ENCODE measurements at regions not wholly inside any gene's neighbourhood (a gene's known extent, or its start where the extent isn't known, plus 50 kb on each side); places are given as distances from the start of the nearest gene placed in this dataset.
"Not testable (repeated sequence)": the region's sequence is repeated elsewhere in the genome, so short reads cannot be mapped to it uniquely, and the experiment has no call there.

- peak; percentile 37 for TF ChIP-seq CTCF (IDR thresholded peaks at IDR 0.05)
- H3K27ac ChIP-seq (ENCODE audit: low read length); in situ Hi-C loops (cut with HindIII; ENCODE audit: low pct_unique_long_range_greater_than_20kb, low sequenced_read_pairs); DNase-seq (ENCODE audit: low read depth, low spot score); CTCF ChIA-PET; intact Hi-C loops (cut with micrococcal nuclease; ENCODE audit: unreplicated experiment); H3K36me3 ChIP-seq (ENCODE audit: control insufficient read depth, insufficient read depth, low read length); POLR2A ChIA-PET; H3K27me3 ChIP-seq (ENCODE audit: control insufficient read depth, insufficient read depth, low read length); H3K4me3 ChIP-seq (ENCODE audit: low read depth in 2 of 2, low read length in 2 of 2); H3K4me1 ChIP-seq (ENCODE audit: control insufficient read depth, insufficient read depth, low read length); BruUV-seq (replicated peaks); H3K9me3 ChIP-seq (ENCODE audit: control insufficient read depth, insufficient read depth, low read depth, low read length); ATAC-seq: not testable (repeated sequence)
These were observed 159.4 kb upstream of the FRG2B start for GRCh38 chr10:133785846-133786602.

GRCh38 chr10:133785178-133785577, 158.6 kb upstream of the FRG2B start:
- CTCF ChIA-PET; H3K27ac ChIP-seq (ENCODE audit: low read length); H3K27me3 ChIP-seq (ENCODE audit: control insufficient read depth, insufficient read depth, low read length); POLR2A ChIA-PET; BruUV-seq (replicated peaks); H3K4me3 ChIP-seq (ENCODE audit: low read depth in 2 of 2, low read length in 2 of 2); H3K36me3 ChIP-seq (ENCODE audit: control insufficient read depth, insufficient read depth, low read length); intact Hi-C loops (cut with micrococcal nuclease; ENCODE audit: unreplicated experiment); DNase-seq (ENCODE audit: low read depth, low spot score); ATAC-seq; in situ Hi-C loops (cut with HindIII; ENCODE audit: low pct_unique_long_range_greater_than_20kb, low sequenced_read_pairs); H3K4me1 ChIP-seq (ENCODE audit: control insufficient read depth, insufficient read depth, low read length); H3K9me3 ChIP-seq (ENCODE audit: control insufficient read depth, insufficient read depth, low read depth, low read length): not testable (repeated sequence)

- H3K4me1 ChIP-seq (ENCODE audit: control insufficient read depth, insufficient read depth, low read length); H3K36me3 ChIP-seq (ENCODE audit: control insufficient read depth, insufficient read depth, low read length); H3K4me3 ChIP-seq (ENCODE audit: low read depth in 2 of 2, low read length in 2 of 2); DNase-seq (ENCODE audit: low read depth, low spot score); H3K9me3 ChIP-seq (ENCODE audit: control insufficient read depth, insufficient read depth, low read depth, low read length); in situ Hi-C loops (cut with HindIII; ENCODE audit: low pct_unique_long_range_greater_than_20kb, low sequenced_read_pairs); H3K27me3 ChIP-seq (ENCODE audit: control insufficient read depth, insufficient read depth, low read length); CTCF ChIA-PET; H3K27ac ChIP-seq (ENCODE audit: low read length); BruUV-seq (replicated peaks); intact Hi-C loops (cut with micrococcal nuclease; ENCODE audit: unreplicated experiment); ATAC-seq; POLR2A ChIA-PET: not testable (repeated sequence)
These were observed 138.7 kb upstream of the FRG2B start for GRCh38 chr10:133765308-133765707.

- in situ Hi-C loops (cut with HindIII; ENCODE audit: low pct_unique_long_range_greater_than_20kb, low sequenced_read_pairs); H3K9me3 ChIP-seq (ENCODE audit: control insufficient read depth, insufficient read depth, low read depth, low read length); BruUV-seq (replicated peaks); H3K4me1 ChIP-seq (ENCODE audit: control insufficient read depth, insufficient read depth, low read length); POLR2A ChIA-PET; H3K27me3 ChIP-seq (ENCODE audit: control insufficient read depth, insufficient read depth, low read length); ATAC-seq; H3K36me3 ChIP-seq (ENCODE audit: control insufficient read depth, insufficient read depth, low read length); intact Hi-C loops (cut with micrococcal nuclease; ENCODE audit: unreplicated experiment); H3K27ac ChIP-seq (ENCODE audit: low read length); CTCF ChIA-PET; H3K4me3 ChIP-seq (ENCODE audit: low read depth in 2 of 2, low read length in 2 of 2); DNase-seq (ENCODE audit: low read depth, low spot score): not testable (repeated sequence)
These were observed 138.2 kb upstream of the FRG2B start for GRCh38 chr10:133764823-133765209.

GRCh38 chr10:133763875-133764822, 137.6 kb upstream of the FRG2B start:
- H3K36me3 ChIP-seq (ENCODE audit: control insufficient read depth, insufficient read depth, low read length); ATAC-seq; H3K27ac ChIP-seq (ENCODE audit: low read length); intact Hi-C loops (cut with micrococcal nuclease; ENCODE audit: unreplicated experiment); DNase-seq (ENCODE audit: low read depth, low spot score); CTCF ChIA-PET; H3K4me3 ChIP-seq (ENCODE audit: low read depth in 2 of 2, low read length in 2 of 2); BruUV-seq (replicated peaks); in situ Hi-C loops (cut with HindIII; ENCODE audit: low pct_unique_long_range_greater_than_20kb, low sequenced_read_pairs); POLR2A ChIA-PET; H3K27me3 ChIP-seq (ENCODE audit: control insufficient read depth, insufficient read depth, low read length); H3K4me1 ChIP-seq (ENCODE audit: control insufficient read depth, insufficient read depth, low read length); H3K9me3 ChIP-seq (ENCODE audit: control insufficient read depth, insufficient read depth, low read depth, low read length): not testable (repeated sequence)

GRCh38 chr10:133763190-133763589, 136.6 kb upstream of the FRG2B start:
- H3K4me1 ChIP-seq (ENCODE audit: control insufficient read depth, insufficient read depth, low read length); H3K4me3 ChIP-seq (ENCODE audit: low read depth in 2 of 2, low read length in 2 of 2); in situ Hi-C loops (cut with HindIII; ENCODE audit: low pct_unique_long_range_greater_than_20kb, low sequenced_read_pairs); intact Hi-C loops (cut with micrococcal nuclease; ENCODE audit: unreplicated experiment); H3K9me3 ChIP-seq (ENCODE audit: control insufficient read depth, insufficient read depth, low read depth, low read length); H3K27me3 ChIP-seq (ENCODE audit: control insufficient read depth, insufficient read depth, low read length); BruUV-seq (replicated peaks); DNase-seq (ENCODE audit: low read depth, low spot score); CTCF ChIA-PET; POLR2A ChIA-PET; H3K36me3 ChIP-seq (ENCODE audit: control insufficient read depth, insufficient read depth, low read length); H3K27ac ChIP-seq (ENCODE audit: low read length): not testable (repeated sequence)
- ATAC-seq: peak; percentile 74; the same call in 1 of the 2 replicates
